ENCODE measurements at regions not wholly inside any gene's neighbourhood (a gene's known extent, or its start where the extent isn't known, plus 50 kb on each side); places are given as distances from the start of the nearest gene placed in this dataset.
A peak's percentile ranks its signal among the peaks of the same experiment; 100 is the strongest.
"Not testable (repeated sequence)": the region's sequence is repeated elsewhere in the genome, so short reads cannot be mapped to it uniquely, and the experiment has no call there.

DNA sequence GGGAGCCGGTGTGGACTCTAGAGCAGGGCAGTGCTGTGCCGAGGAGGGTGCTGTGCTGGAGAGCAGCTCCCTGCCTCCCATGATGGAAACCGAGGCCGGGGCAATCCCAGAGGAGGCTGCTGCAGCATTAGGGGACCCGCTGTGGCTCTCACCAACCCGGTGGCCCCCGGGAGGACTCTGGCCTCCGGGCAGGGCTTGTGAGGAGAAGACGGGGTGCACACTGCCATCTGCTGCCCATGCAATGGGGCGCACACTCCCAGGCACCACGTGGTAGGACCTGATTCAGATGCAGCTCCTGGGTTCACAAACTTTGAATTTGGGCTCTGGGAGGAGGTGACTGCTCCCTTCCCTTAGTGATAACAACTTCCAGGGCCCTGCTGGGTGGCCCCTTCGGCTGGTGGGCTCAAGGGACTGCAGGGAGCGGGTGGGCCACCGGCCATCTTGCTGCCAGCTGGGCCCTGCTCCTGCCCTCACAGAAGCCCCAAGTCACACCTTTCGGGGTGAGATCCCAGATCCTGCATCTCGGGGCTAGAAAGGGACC lies 93.8 kb upstream of the FGF3 start:
- intact Hi-C loops (cut with DNase I, micrococcal nuclease), result loop anchor here in 1 of 2 donors (5.0 kb wide), 1 partner anchor 284 kb away; no protein-coding TSS in a partner anchor
- TF ChIP-seq, protein P1, sequence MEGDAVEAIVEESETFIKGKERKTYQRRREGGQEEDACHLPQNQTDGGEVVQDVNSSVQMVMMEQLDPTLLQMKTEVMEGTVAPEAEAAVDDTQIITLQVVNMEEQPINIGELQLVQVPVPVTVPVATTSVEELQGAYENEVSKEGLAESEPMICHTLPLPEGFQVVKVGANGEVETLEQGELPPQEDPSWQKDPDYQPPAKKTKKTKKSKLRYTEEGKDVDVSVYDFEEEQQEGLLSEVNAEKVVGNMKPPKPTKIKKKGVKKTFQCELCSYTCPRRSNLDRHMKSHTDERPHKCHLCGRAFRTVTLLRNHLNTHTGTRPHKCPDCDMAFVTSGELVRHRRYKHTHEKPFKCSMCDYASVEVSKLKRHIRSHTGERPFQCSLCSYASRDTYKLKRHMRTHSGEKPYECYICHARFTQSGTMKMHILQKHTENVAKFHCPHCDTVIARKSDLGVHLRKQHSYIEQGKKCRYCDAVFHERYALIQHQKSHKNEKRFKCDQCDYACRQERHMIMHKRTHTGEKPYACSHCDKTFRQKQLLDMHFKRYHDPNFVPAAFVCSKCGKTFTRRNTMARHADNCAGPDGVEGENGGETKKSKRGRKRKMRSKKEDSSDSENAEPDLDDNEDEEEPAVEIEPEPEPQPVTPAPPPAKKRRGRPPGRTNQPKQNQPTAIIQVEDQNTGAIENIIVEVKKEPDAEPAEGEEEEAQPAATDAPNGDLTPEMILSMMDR (IDR thresholded peaks at IDR 0.05), result peak; percentile 17
- DNase-seq (peak in 2 of 3 donors; percentile 35 to 43), ATAC-seq (peak; percentile 65)
- H3K36me3 ChIP-seq (ENCODE audit: low read depth), result no peaks in the 10 kb centered on the region
- no peak overlapping the region for H3K4me3 ChIP-seq
- H3K9me3 ChIP-seq, result no peaks in the 10 kb centered on the region
- H3K4me1 ChIP-seq (ENCODE audit: low read depth), result peaks cover 6% of the 10 kb centered on the region

DNA sequence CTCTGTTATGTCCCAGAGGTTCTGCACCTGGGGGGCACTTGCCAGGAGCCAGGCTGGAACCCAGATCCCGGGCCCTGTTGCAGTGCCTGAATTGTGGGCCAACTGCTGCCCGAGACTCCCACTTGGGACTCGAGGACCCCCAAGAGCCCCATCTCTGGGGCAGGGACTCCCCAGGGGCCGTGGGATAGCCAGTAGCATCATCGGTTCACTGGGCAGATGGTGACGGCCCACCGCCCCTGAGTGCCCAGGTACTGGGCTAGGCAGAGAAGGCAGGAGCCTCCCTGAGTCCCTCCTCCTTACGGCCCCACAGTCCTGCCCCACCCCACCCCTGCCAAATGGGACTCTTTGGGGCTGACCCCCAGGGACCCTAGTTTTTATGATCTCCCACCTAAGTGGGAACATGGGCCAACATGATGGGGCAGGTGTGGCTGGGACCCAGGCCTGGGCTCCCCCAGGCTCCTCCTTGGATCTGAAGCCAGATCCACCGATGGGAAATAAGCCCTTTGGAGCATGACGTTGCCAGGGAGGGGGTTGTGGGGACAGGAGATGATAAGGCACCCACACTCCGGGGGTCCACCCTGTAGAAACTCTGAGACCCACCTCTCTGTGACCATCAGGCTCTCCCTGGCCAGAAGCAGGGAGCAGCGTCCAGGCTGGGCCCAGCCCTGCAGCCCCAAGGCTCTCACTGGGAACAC lies 94.5 kb upstream of the FGF3 start:
- Histone ChIP-seq H3K4me1 (ENCODE audit: low read depth) (peaks cover 8% of the 10 kb centered on the region), H3K36me3 (ENCODE audit: low read depth) (no peaks in the 10 kb centered on the region), H3K4me3 (no peak overlapping the region), H3K9me3 (no peaks in the 10 kb centered on the region)
- intact Hi-C loops (cut with DNase I, micrococcal nuclease), result loop anchor here in 1 of 2 donors (5.0 kb wide), 1 partner anchor 284 kb away; no protein-coding TSS in a partner anchor
- TF ChIP-seq, protein P1 (IDR thresholded peaks at IDR 0.05), result no peak
- DNase-seq, result peak in 2 of 3 donors; percentile 17 to 30
- ATAC-seq, result no peak

DNA sequence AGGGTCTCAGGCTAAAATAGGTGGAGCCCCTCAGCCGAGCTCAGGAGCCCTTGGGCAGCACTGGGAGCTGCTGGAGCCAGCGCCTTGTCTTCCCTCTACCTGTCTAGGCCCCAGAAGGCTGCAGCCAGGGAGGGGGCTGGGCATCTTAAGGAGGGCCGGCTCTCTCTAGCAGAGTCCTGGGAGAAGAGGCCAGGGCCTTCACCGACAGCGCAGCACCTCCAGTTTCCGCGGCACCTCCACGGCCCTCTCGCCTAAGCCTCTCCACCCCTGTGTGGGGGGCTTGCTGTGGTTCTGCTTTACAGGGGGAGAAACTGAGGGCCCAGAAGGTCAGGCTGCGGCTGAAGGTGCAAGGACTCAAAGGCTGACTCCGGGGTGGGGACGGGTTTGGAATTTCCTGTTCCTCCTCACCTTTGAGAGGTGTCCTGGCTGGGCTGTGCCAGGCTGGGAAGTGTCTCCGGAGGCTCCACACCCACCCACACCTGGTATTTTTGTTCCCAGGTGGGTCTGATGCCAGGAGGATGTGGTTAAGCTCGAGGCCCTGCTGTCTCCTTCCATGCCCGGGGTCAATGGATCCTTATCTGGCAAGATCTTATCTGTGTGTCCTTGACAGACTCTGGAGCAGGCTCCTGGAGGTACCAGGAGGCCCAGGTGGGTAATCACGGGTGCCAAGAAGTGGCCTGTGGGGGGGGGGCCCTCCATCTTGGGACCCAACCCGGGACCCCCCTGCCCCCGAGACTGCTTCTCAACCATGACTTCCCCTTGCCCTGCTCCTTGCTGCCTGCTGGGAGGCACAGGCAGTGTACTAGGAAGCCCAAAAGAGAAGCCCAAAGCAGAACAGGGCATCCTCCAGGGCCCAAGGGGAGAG lies 95.3 kb upstream of the FGF3 start:
- intact Hi-C loops (cut with DNase I, micrococcal nuclease), result loop anchor here (5.0 kb wide), 1 partner anchor 283 kb away; no protein-coding TSS in a partner anchor
- Histone ChIP-seq H3K4me1 (ENCODE audit: low read depth) (peaks cover 10% of the 10 kb centered on the region), H3K9me3 (no peaks in the 10 kb centered on the region), H3K4me3 (no peak overlapping the region), H3K36me3 (ENCODE audit: low read depth) (no peaks in the 10 kb centered on the region)
- peak; percentile 13 for ATAC-seq
- peak in 2 of 3 donors; percentile 29 to 32 for DNase-seq
- TF ChIP-seq, protein P1 (IDR thresholded peaks at IDR 0.05), result no peak

DNA sequence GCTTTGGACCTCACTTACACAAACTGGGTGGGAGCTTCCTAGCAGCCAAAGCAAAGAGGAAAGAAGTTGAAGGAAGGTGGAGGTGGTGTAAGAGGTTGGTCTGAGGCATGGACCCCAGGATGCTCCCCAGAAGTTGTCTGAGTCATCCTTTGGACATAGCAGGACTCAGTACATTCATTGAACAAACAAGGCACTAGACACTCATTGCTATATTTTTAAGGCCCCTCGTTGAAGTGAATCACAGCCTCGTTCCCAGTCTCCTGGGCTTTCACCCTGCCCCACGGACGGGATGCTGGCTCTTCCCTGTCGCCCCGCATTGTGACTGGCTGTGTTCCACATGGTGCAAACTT lies 95.9 kb upstream of the FGF3 start:
- intact Hi-C loops (cut with DNase I, micrococcal nuclease), result loop anchor here in 1 of 2 donors (5.0 kb wide), 1 partner anchor 282 kb away; no protein-coding TSS in a partner anchor
- Histone ChIP-seq H3K36me3 (ENCODE audit: low read depth) (no peaks in the 10 kb centered on the region), H3K4me1 (ENCODE audit: low read depth) (peaks cover 10% of the 10 kb centered on the region), H3K9me3 (no peaks in the 10 kb centered on the region), H3K4me3 (no peak overlapping the region)
- ATAC-seq (no peak), DNase-seq (no peak)
- TF ChIP-seq, protein P1 (IDR thresholded peaks at IDR 0.05), result no peak

DNA sequence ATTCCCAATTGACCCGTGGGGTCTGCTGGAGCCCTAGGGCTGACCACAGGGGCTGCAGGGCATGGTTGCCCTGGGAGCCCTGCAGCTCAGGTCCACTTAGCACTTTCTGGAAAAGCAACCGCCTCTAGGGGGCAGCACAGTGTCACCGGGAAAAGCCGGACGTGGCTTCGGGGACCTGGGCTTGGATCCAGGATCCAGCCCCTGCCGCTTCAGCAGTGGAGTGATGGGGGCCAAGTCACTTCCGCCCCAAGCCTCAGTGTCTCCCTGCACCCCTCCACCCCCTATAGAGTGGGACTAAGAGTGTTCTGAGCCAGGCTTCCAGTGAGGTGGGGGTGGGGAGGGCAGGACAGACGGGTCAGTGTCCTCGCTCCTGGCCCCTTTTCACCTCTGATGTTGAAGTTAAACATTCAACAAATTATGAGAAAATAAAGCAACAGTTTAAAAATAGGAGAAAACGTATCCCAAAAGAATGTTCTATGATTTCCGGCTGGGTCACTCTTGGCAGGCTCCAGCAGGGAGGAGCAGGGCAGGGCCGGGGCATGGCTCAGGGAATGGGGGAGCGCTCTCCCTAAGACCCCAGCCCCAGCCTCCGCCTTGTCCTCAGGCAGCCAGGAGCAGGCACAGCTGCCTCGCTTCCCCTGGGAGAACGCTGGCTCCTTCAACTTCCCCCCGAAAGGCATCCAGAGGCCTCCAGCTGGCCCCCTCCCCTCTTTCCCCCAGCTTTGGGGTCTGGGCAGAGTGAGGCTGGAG lies 96.5 kb upstream of the FGF3 start:
- Histone ChIP-seq H3K4me1 (ENCODE audit: low read depth) (peaks cover 10% of the 10 kb centered on the region), H3K36me3 (ENCODE audit: low read depth) (no peaks in the 10 kb centered on the region), H3K9me3 (no peaks in the 10 kb centered on the region), H3K4me3 (no peak overlapping the region)
- TF ChIP-seq, protein P1 (IDR thresholded peaks at IDR 0.05), result peak; percentile 51
- intact Hi-C loops (cut with DNase I, micrococcal nuclease), result loop anchor here in 1 of 2 donors (5.0 kb wide), 1 partner anchor 282 kb away; no protein-coding TSS in a partner anchor
- peak; percentile 69 for ATAC-seq
- DNase-seq, result peak; percentile 67 to 93 (median 84)

DNA sequence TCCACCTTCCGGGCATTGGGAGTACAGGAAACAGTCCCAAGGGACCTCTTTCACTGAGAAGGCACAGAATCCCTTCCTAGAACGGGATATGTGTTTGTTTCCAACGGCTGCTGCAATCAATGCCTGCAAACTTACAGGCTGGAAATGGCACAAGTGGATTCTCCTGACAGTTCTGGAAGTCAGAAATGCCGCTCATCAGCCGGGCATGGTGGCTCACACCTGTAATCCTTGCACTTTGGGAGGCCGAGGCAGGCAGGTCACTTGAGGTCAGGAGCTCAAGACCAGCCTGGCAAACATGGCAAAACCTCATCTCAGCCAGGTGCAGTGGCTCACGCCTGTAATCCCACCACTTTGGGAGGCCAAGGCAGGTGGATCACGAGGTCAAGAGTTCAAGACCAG lies 97.0 kb upstream of the FGF3 start:
- not testable (repeated sequence) for H3K4me3 ChIP-seq; ATAC-seq; H3K9me3 ChIP-seq; H3K4me1 ChIP-seq (ENCODE audit: low read depth); H3K36me3 ChIP-seq (ENCODE audit: low read depth)
- peak in 1 of 3 donors; percentile 23 for DNase-seq
- intact Hi-C loops (cut with DNase I, micrococcal nuclease), result loop anchor here in 1 of 2 donors (5.0 kb wide), 1 partner anchor 281 kb away; no protein-coding TSS in a partner anchor

Measured in mucosa of descending colon (tissue), 3 donors.